HG03342 (cell line): ENCODE measurements at regions not wholly inside any gene's neighbourhood (a gene's known extent, or its start where the extent isn't known, plus 50 kb on each side); places are given as distances from the start of the nearest gene placed in this dataset.

Source experiments
- ATAC-seq: cut with Tn5 transposase; IDR thresholded peaks from one replicate; pipeline ENCODE4 v1.9.1; 2021; ENCODE audit warnings: mild to moderate bottlenecking, moderate library complexity; ENCODE audit not compliant: unreplicated experiment

- ATAC-seq: no peak
Observed at GRCh38 chr5:74174366-74174765, 466.2 kb downstream of the ENC1 start.

DNA sequence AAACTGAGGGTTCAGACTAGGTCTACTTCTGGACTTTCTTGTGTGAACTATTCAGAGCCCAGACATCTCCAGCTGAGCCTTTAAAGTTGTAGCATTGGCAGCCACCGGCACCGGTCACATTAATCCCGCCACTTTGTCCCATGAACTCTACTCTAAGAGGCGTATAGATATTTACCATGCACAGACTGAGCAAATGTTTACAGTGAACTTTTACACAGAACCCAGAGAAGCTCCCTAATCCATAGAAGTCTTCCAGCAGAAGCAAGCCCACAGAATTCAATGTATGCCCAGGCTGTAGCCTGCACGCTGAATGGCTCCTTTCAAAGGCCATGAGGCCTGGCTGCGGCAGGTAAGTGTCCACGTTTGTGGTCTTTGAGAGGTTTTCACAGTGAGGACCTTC lies 466.9 kb downstream of the ENC1 start:
- ATAC-seq: no peak

- no peak for ATAC-seq
Observed at GRCh38 chr5:74173241-74173640, 467.3 kb downstream of the ENC1 start.

- no peak for ATAC-seq
Observed at GRCh38 chr5:74169701-74170100, 470.8 kb downstream of the ENC1 start.

DNA sequence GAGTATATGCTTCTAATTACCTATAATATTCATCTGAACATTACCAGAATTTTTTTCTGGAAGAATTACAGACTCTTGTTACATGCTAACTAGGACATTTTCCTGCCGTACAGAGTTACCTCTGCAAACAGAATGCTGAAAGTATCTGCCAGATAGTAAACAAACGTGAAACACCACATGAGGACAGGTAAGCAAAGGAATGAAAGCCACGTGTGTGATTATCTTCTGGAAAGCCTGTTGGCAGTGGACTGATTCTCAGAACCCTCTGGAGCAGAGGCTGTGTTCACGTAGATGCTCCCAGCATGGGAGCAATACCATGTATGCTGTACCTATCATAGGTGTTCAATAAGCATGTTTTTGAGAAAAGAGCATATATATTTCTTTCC lies 472.6 kb downstream of the ENC1 start:
- no peak for ATAC-seq

DNA sequence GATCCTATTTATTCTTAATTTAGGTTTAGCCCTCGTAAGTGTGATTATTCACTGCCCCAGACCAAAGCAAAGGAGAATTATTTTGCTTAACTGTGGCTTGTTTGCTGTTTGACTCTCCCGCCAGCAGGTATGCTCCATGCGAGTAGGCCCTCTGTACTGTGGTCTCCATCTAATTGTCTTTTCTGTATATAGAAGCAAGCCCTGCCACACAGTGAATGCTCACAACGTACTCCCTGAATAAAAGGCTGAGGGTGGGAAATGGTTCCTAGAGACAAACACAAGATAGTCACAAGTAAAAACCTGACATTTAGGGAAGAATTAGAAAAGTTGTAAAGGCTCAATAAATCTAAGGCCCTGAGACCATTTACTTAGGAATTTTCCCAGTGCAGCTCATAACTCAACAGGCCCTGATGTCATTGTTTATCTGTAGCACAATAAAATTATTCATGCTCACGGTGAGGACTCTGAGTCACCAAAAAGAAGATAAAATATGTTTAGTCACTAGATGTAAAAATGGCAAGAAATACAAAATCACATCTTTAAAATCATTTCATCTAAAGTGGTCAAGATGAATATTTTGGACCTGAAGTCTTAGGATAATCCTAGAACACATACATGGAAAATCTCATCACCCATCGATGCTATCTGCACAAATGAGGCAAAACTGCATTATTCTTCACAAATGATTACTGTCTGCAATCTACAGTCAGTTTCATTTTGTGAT lies 473.2 kb downstream of the ENC1 start:
- no peak for ATAC-seq

- ATAC-seq: no peak
Observed at GRCh38 chr5:74166064-74166463, 474.5 kb downstream of the ENC1 start.

- ATAC-seq: no peak
Observed at GRCh38 chr5:74164725-74165235, 475.7 kb downstream of the ENC1 start.

DNA sequence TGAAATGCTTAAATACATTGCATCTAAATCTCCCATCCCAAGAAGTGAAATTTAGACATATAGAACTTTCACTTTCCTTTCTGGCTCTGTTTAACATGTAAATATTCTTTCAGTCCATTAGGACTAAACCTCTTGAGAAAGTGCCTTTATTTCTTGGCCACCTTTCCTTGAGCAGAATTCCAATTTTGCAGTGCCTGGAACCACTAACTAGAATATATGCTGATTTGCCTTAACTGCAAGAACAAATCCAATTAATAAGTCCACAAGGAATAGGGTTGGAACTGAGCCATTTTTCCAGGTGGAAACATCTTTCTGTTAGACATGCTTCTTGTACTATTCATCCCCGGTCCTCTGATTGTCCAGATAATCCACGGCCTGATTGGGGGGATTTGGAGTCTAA lies 478.0 kb downstream of the ENC1 start:
- ATAC-seq: no peak

DNA sequence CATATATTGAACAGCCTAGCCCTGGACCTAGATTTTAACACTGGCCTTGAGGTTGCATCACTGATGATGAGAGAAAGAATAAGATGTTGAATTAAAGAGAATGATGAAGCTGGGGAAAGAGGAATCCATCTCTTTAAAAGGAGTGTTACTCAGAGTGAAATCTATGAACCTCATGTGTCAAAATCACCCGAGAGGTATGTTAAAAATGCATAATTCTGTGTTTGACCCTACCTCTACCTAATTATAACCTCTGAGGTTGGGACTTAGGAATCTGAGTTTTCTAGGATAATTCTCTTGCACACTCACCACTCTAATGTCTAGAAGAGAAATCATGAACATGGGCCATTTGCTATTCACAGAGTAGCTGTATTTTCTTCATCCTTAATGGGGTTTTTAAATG lies 479.4 kb downstream of the ENC1 start:
- ATAC-seq: no peak

DNA sequence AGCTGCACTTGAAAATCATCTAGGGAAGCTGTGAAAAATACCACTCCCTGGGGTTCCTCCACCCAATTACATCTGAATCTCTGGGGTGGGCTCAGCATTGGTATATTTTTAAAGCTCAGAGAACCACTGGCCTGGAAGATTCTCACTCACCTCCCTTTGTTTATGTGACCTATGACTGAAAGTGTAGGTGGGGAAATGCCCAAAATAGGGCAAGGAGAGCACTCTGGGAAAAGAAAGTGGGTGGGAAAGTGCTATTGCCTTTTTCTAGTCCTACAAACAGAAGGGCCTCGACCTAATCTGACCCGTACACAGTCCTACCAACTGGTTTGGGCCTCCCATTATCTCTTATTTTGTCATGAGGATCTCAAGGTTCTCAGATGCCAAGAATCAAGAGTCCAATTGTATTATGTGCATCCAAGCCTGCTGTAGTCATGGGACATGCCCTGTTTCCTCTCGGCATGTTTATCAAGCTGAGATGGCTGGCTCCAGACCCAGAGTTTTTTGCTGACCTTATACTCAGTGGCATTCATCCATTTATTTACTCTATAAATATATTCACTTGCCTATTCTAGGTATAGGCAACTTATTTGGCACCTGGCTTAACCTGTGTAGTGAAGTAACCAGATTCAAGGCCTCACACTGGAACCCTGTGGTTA lies 483.7 kb downstream of the ENC1 start:
- ATAC-seq: no peak

- no peak for ATAC-seq
Observed at GRCh38 chr5:74155501-74155900, 485.0 kb downstream of the ENC1 start.

DNA sequence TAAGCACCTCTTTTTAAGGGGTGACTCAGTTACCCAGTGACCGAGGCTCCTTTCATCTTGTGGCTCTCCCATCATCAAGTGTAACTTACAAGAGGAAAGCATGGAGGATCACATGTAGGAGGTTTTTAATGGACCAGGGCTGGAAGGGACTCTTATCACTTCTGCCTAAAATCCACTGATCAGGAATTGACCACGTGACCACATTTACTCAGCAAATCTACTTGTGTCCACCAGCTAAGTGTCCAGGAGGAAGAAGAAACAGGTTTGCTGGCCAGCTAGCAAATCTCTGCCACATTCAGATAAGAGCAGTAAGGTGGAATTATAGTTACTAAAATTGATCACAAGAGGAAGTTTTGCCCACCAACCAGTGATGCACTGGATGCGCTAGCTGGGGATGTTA lies 486.0 kb downstream of the ENC1 start:
- no peak for ATAC-seq

GRCh38 chr5:74153255-74153790 lies 487.2 kb downstream of the ENC1 start:
- ATAC-seq: no peak

GRCh38 chr5:74152625-74153254 lies 487.8 kb downstream of the ENC1 start:
- no peak for ATAC-seq

GRCh38 chr5:74152136-74152535 lies 488.4 kb downstream of the ENC1 start:
- no peak for ATAC-seq

GRCh38 chr5:74149395-74149794 lies 491.1 kb downstream of the ENC1 start:
- ATAC-seq: no peak

DNA sequence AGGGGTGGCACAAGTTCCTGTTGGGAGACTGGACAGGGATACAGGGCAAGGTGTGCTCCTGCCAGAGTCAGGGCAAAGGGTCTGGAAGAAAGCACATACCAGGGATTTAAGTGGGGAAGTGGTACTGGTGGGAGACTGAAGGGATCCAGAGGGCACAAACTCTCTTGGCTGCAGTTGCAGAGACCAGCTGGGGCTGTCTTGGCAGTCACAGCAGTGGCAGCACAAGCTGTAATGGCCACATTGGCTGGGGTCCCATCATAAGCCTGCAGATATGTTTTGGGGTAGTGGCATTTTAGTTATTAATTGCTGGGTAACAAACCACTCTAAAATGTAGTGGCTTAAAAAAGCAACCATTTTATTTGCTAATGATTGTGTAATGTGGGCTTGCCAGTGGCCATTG lies 492.2 kb downstream of the ENC1 start:
- ATAC-seq: no peak

GRCh38 chr5:74146796-74147195 lies 493.7 kb downstream of the ENC1 start:
- ATAC-seq: no peak

DNA sequence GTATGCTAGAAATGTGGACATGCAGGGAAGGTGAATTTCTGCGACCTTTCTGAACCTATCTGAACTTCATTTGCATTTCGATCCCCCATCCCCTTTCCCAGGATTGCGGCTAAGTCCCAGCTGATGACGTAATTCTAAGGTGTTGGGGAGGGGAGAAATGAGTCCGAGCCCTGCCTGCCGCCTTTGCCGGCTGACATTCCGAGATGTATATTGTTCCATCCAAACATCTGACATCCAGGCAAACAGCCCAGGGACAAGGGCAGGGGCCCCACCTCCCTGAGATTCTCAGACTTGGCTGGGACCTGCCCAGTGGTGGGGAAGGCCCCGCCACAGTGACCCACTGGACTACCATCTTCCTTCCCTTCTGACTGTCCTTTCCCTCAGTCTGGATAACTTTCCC lies 494.6 kb downstream of the ENC1 start:
- no peak for ATAC-seq

DNA sequence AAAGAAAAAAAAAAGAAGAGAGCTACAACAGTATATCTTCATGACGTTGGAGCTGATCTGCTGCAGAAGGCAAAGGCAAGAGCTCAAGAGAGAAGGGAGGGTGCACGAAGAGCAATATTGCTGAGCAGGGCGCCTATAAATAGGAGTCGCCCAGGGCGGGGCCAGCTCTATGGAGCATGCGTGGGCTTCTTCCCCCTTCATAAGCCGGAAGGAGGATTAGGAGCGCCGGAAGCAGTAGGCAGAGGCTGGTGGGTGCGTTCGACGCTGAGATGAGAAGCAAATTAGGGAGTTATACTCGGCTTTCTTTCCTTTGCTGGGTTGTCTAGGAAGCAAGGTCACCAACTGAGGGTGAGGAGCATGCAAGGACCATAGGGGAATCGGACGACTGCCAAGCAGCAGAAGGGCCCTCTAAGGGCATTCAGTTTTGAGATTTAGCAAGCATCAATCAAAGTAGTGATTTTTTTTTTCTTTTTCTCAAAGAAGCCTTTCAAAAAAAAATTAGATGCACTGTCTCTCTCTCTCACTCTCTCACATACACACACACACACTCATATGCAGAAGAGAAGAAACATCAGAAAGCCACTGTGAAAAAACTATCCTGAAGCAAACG lies 496.7 kb downstream of the ENC1 start:
- no peak for ATAC-seq
